ENCODE measurements at regions not wholly inside any gene's neighbourhood (a gene's known extent, or its start where the extent isn't known, plus 50 kb on each side); places are given as distances from the start of the nearest gene placed in this dataset.

GRCh38 chr4:10837151-10837550 is 152.6 kb upstream of the CLNK start (continued):
- TF ChIP-seq CHD4 (IDR thresholded peaks at IDR 0.05; ENCODE audit: insufficient read depth, insufficient replicate concordance, low read depth, low read length, poor library complexity, severe bottlenecking) (no peak), XRCC5 (IDR thresholded peaks at IDR 0.05; ENCODE audit: low read depth, low read length) (no peak), ZFP1 (CRISPR knock-in tag; IDR thresholded peaks at IDR 0.05) (no peak), PHB2 (IDR thresholded peaks at IDR 0.05; ENCODE audit: low read depth) (no peak), JUNB (CRISPR knock-in tag; conservative IDR thresholded peaks at IDR 0.05) (no peak), PRPF4 (IDR thresholded peaks at IDR 0.05; ENCODE audit: insufficient read depth, low read depth, low read length, poor library complexity, severe bottlenecking) (no peak)

- no peak overlapping the region for H3K4me2 ChIP-seq (ENCODE audit: insufficient read depth, low read length)
- H4K20me1 ChIP-seq (replicated peaks; ENCODE audit: control insufficient read depth, insufficient read depth, low read length) = no peaks in the 10 kb centered on the region
- no peak for FAIRE-seq
- H3K9ac ChIP-seq (ENCODE audit: insufficient read depth in 1 of 2, low read depth in 2 of 2, low read length in 2 of 2) = no peak overlapping the region
- no peak overlapping the region for H2AFZ ChIP-seq (ENCODE audit: low read depth, low read length)
- in situ Hi-C loops (cut with MboI) = no loop called here
- BruUV-seq (replicated peaks) = no TSS peak
- intact Hi-C loops (cut with micrococcal nuclease) = no loop called here
- CTCF ChIA-PET (ENCODE audit: low intra/inter-chr PET ratio) = no interaction called here
- H3K79me2 ChIP-seq (ENCODE audit: control insufficient read depth, insufficient read depth, low read length) = no peaks in the 10 kb centered on the region
- H3K9me3 ChIP-seq (replicated peaks; ENCODE audit: control insufficient read depth, insufficient read depth, low read depth, low read length) = no peaks in the 10 kb centered on the region
- H3K9me1 ChIP-seq (ENCODE audit: control insufficient read depth, insufficient read depth, low read length) = no peaks in the 10 kb centered on the region
- no peaks in the 10 kb centered on the region for H3K4me1 ChIP-seq (replicated peaks in 1 of 2; ENCODE audit: control insufficient read depth in 2 of 2, insufficient read depth in 2 of 2, low read length in 2 of 2)
- no peak overlapping the region for H3K27ac ChIP-seq (ENCODE audit: extremely low read depth, low read depth, low read length)
- under 1% methylated on average over 9 of the region's 9 CpGs for WGBS (ENCODE audit: insufficient coverage, low coverage, missing lambda C conversion rate)
- ATAC-seq = no peak
- H3K36me3 ChIP-seq (ENCODE audit: control insufficient read depth, insufficient read depth, low read length) = no peaks in the 10 kb centered on the region
- DNase-seq (ENCODE audit: extremely low read depth in 1 of 4, low spot score in 3 of 4) = no peak
- no peak overlapping the region for H3K4me3 ChIP-seq
- POLR2A ChIA-PET = no interaction called here
- no peaks in the 10 kb centered on the region for H3K27me3 ChIP-seq (ENCODE audit: control insufficient read depth in 2 of 2, insufficient read depth in 2 of 2, low read length in 2 of 2)
- no peak for TF ChIP-seq RREB1 (CRISPR knock-in tag; IDR thresholded peaks at IDR 0.05)
- TF ChIP-seq GATA2 (CRISPR knock-in tag; IDR thresholded peaks at IDR 0.05) = no peak
- TF ChIP-seq NR2F6 (CRISPR knock-in tag; IDR thresholded peaks at IDR 0.05) = no peak
- no peak for TF ChIP-seq ATF2 (CRISPR knock-in tag; IDR thresholded peaks at IDR 0.05)
- TF ChIP-seq TCFL5 (CRISPR knock-in tag; conservative IDR thresholded peaks at IDR 0.05) = no peak
- TF ChIP-seq NFIX (CRISPR knock-in tag; IDR thresholded peaks at IDR 0.05; ENCODE audit: low read depth) = no peak
- no peak for TF ChIP-seq POLR2G (IDR thresholded peaks at IDR 0.05; ENCODE audit: low read depth, low read length)
- no peak for TF ChIP-seq ZEB2 (IDR thresholded peaks at IDR 0.05)
Observed at GRCh38 chr4:10832806-10833628, 148.4 kb upstream of the CLNK start.
